GM12878 (cell line): ENCODE measurements at regions not wholly inside any gene's neighbourhood (a gene's known extent, or its start where the extent isn't known, plus 50 kb on each side); places are given as distances from the start of the nearest gene placed in this dataset.
A peak's percentile ranks its signal among the peaks of the same experiment; 100 is the strongest.

ENCODE experiments used
- ATAC-seq: fragments of 200-7000 bp; cut with Tn5 transposase; 3 replicates; pipeline ENCODE4 v1.9.1; 2020; ENCODE audit warnings: mild to moderate bottlenecking, moderate library complexity
- BruUV-seq: library from RNA; stranded (reverse); fragments of 400-500 nt; replicated peaks from 2 replicates; lab custom pipeline; 2021; lab: Mats Ljungman, UMichigan
- CTCF ChIA-PET: fragments of 300-600 bp; sonication (Branson Sonifier 250); formaldehyde crosslinking; extraction: SDS; loops from one replicate; lab custom pipeline; 2021; ENCODE audit warnings: inconsistent platforms; lab: Yijun Ruan, JAX
- POLR2A ChIA-PET: fragments of 350-600 bp; formaldehyde crosslinking; extraction: SDS; loops from one replicate; lab custom pipeline; 2021; ENCODE audit warnings: inconsistent platforms; lab: Charles Lee
- RAD21 ChIA-PET: fragments of 300-600 bp; sonication (Branson Sonifier 250); formaldehyde crosslinking; loops from one replicate; lab custom pipeline; 2023; ENCODE audit warnings: antibody characterized with exemption; ENCODE audit not compliant: unreplicated experiment; lab: Charles Lee
- SMC1A ChIA-PET: fragments of 300-600 bp; sonication (Branson Sonifier 250); formaldehyde crosslinking; loops from one replicate; lab custom pipeline; 2023; ENCODE audit not compliant: unreplicated experiment, uncharacterized antibody; lab: Charles Lee
- DNase-seq: peaks from one replicate; pipeline ENCODE4 v3.0.0-alpha.2; 2011; ENCODE audit warnings: low read depth, low spot score
- FAIRE-seq: peaks from 3 replicates; lab custom pipeline; 2011; peaks lifted over from hg19 to GRCh38; lab: Jason Lieb, UNC
- H2AFZ ChIP-seq: 2 replicates; pipeline ENCODE4 v1.6.0; 2011; ENCODE audit warnings: low read depth, low read length, control low read depth; ENCODE audit not compliant: control insufficient read depth
- H3K27ac ChIP-seq: 2 replicates; pipeline ENCODE4 v1.5.1; 2011; ENCODE audit warnings: control low read depth; ENCODE audit not compliant: control insufficient read depth, insufficient read depth
- H3K27me3 ChIP-seq, 2 experiments: replicated peaks in 1 of 2; 2 replicates each; pipeline versions ENCODE4 v1.6.0 to v1.6.1; 2011; ENCODE audit warnings: low read length in 1 of 2; ENCODE audit not compliant: control insufficient read depth in 2 of 2, insufficient read depth in 2 of 2
- H3K36me3 ChIP-seq, 2 experiments: 2 replicates each; pipeline ENCODE4 v1.5.1; 2011; ENCODE audit warnings: low read length in 1 of 2; ENCODE audit not compliant: control insufficient read depth in 2 of 2, insufficient read depth in 2 of 2
- H3K4me1 ChIP-seq: 2 replicates; pipeline ENCODE4 v1.6.1; 2011; ENCODE audit warnings: mild to moderate bottlenecking, low read length, moderate library complexity, mixed read lengths; ENCODE audit not compliant: control insufficient read depth, insufficient read depth
- H3K4me2 ChIP-seq: 2 replicates; pipeline ENCODE4 v1.6.0; 2011; ENCODE audit warnings: control low read depth; ENCODE audit not compliant: control insufficient read depth, insufficient read depth
- H3K4me3 ChIP-seq: fragments of 200-600 bp; sonication (generic); 2 replicates; pipeline ENCODE4 v1.5.1; 2016
- H3K79me2 ChIP-seq: 2 replicates; pipeline ENCODE4 v1.6.0; 2011; ENCODE audit warnings: low read length; ENCODE audit not compliant: control insufficient read depth, insufficient read depth
- H3K9ac ChIP-seq: 2 replicates; pipeline ENCODE4 v1.8.0; 2011; ENCODE audit warnings: low read length, control low read depth, mixed read lengths; ENCODE audit not compliant: control insufficient read depth, insufficient read depth
- H3K9me3 ChIP-seq: replicated peaks from 3 replicates; pipeline ENCODE4 v1.5.1; 2011; ENCODE audit warnings: mild to moderate bottlenecking, low read length; ENCODE audit not compliant: control insufficient read depth, insufficient read depth
- H4K20me1 ChIP-seq: 2 replicates; pipeline ENCODE4 v1.6.0; 2011; ENCODE audit not compliant: control insufficient read depth, insufficient read depth
- CEBPB ChIP-seq, 2 experiments: fragments of 150-350 bp in 1 of 2; IDR thresholded peaks; 2 replicates each; pipeline ENCODE4 v1.6.1; 2012 to 2014; ENCODE audit warnings: low read depth in 2 of 2, low read length in 2 of 2, borderline replicate concordance in 1 of 2, inconsistent platforms in 1 of 2
- CHD1 ChIP-seq: IDR thresholded peaks from 2 replicates; pipeline ENCODE4 v1.6.1; 2012; ENCODE audit warnings: low read depth, low read length, improper control_type of control experiment
- CHD2 ChIP-seq: IDR thresholded peaks from 2 replicates; pipeline ENCODE4 v1.6.1; 2011; ENCODE audit warnings: low read depth, low read length, improper control_type of control experiment, borderline replicate concordance
- DPF2 ChIP-seq: fragments of 450-650 bp; IDR thresholded peaks from 2 replicates; pipeline ENCODE4 v1.6.1; 2017; ENCODE audit warnings: mild to moderate bottlenecking
- IRF3 ChIP-seq: fragments of 450-650 bp; IDR thresholded peaks from 2 replicates; pipeline ENCODE4 v1.6.1; 2014; ENCODE audit warnings: mild to moderate bottlenecking
- MEF2B ChIP-seq: fragments of 450-650 bp; IDR thresholded peaks from 2 replicates; pipeline ENCODE4 v1.6.1; 2018; ENCODE audit warnings: mild to moderate bottlenecking, moderate library complexity; ENCODE audit not compliant: partially characterized antibody, poor library complexity, severe bottlenecking
- MTA2 ChIP-seq: fragments of 450-650 bp; IDR thresholded peaks from 2 replicates; pipeline ENCODE4 v1.6.1; 2016; ENCODE audit warnings: low read depth, mild to moderate bottlenecking, moderate library complexity
- NR2C2 ChIP-seq: IDR thresholded peaks from 2 replicates; pipeline ENCODE4 v1.6.1; 2011; ENCODE audit warnings: borderline replicate concordance, low read depth; ENCODE audit not compliant: control insufficient read depth, insufficient read length
- NR2F1 ChIP-seq: fragments of 450-650 bp; conservative IDR thresholded peaks from 2 replicates; pipeline ENCODE4 v1.6.1; 2017; ENCODE audit warnings: mild to moderate bottlenecking
- NRF1 ChIP-seq: conservative IDR thresholded peaks from 2 replicates; pipeline ENCODE4 v1.6.1; 2011; ENCODE audit warnings: mild to moderate bottlenecking, low read depth, low read length, improper control_type of control experiment
- PKNOX1 ChIP-seq: fragments of 450-650 bp; IDR thresholded peaks from 2 replicates; pipeline ENCODE4 v1.6.1; 2016; ENCODE audit warnings: mild to moderate bottlenecking
- RAD21 ChIP-seq: IDR thresholded peaks from 2 replicates; pipeline ENCODE4 v1.6.1; 2011; ENCODE audit warnings: mild to moderate bottlenecking, low read depth, low read length, moderate library complexity; ENCODE audit not compliant: insufficient read depth
- SPI1 ChIP-seq: IDR thresholded peaks from 2 replicates; pipeline ENCODE4 v1.6.1; 2011; ENCODE audit warnings: low read depth, mild to moderate bottlenecking, low read length, moderate library complexity, borderline replicate concordance; ENCODE audit not compliant: insufficient read depth
- USF1 ChIP-seq: IDR thresholded peaks from 2 replicates; pipeline ENCODE4 v1.6.1; 2011; ENCODE audit warnings: borderline replicate concordance, low read depth, mild to moderate bottlenecking, moderate library complexity, mixed read lengths, low read length; ENCODE audit not compliant: insufficient read depth; ENCODE audit errors: extremely low read length
- ZNF622 ChIP-seq: fragments of 450-650 bp; IDR thresholded peaks from 2 replicates; pipeline ENCODE4 v1.6.1; 2017; ENCODE audit warnings: mild to moderate bottlenecking, inconsistent platforms
- WGBS: methylation state at CpG from one replicate; pipeline ENCODE4 v1.1.6; 2016; ENCODE audit warnings: low lambda C conversion rate; ENCODE audit not compliant: insufficient replicate concordance, insufficient coverage; ENCODE audit errors: missing lambda C conversion rate; 5-methylcytosine and 5-hydroxymethylcytosine counted together
- in situ Hi-C: fragments of 300-500 bp; cut with MboI; formaldehyde crosslinking; loops from 9 replicates; pipeline ENCODE4 v1.14.3; 2018; ENCODE audit warnings: mixed read lengths
- intact Hi-C: fragments of 100-400 bp; cut with micrococcal nuclease; formaldehyde crosslinking; loops from one replicate; pipeline ENCODE4 v1.14.2; 2022; ENCODE audit not compliant: unreplicated experiment
- TF ChIP-seq, protein P1 (sequence below): IDR thresholded peaks from 2 replicates; pipeline ENCODE4 v1.6.1; 2011; ENCODE audit warnings: borderline replicate concordance, low read depth, mild to moderate bottlenecking, moderate library complexity, low read length; ENCODE audit not compliant: insufficient read depth, poor library complexity, severe bottlenecking
- TF ChIP-seq, protein P2 (sequence below): IDR thresholded peaks from 2 replicates; pipeline ENCODE4 v1.6.1; 2011; ENCODE audit warnings: low read depth, low read length, improper control_type of control experiment, borderline replicate concordance

- Histone ChIP-seq H3K9ac (no peak overlapping the region), H3K79me2 (no peaks in the 10 kb centered on the region), H4K20me1 (no peaks in the 10 kb centered on the region), H3K4me2 (peak overlapping the region; percentile 74), H3K27me3 (no peaks in the 10 kb centered on the region), H2AFZ (no peak overlapping the region), H3K27ac (no peak overlapping the region), H3K9me3 (no peaks in the 10 kb centered on the region; the same call in 2 of the 3 replicates), H3K4me1 (peaks cover 17% of the 10 kb centered on the region), H3K36me3 (no peaks in the 10 kb centered on the region), H3K4me3 (no peak overlapping the region)
- no peak for DNase-seq
- SMC1A ChIA-PET = interaction anchor here (1.1 kb wide), 1 partner anchor 13 kb away, joined by 3 read pairs; no protein-coding TSS in a partner anchor
- CTCF ChIA-PET = interaction anchor here (0.8 kb wide), 1 partner anchor 16 kb away, joined by 3 read pairs; no protein-coding TSS in a partner anchor
- RAD21 ChIA-PET = interaction anchor here (0.9 kb wide), 1 partner anchor 11 kb away, joined by 5 read pairs; no protein-coding TSS in a partner anchor
- intact Hi-C loops (loop anchor here (10.0 kb wide), 1 partner anchor 1166 kb away; no protein-coding TSS in a partner anchor), in situ Hi-C loops (no loop called here)
- POLR2A ChIA-PET = no interaction called here
- WGBS = 19% methylated on average over 3 of the region's 3 CpGs
- ATAC-seq = peak; percentile 68
- FAIRE-seq = no peak
- no TSS peak for BruUV-seq
- TF ChIP-seq NR2C2 (no peak), ZNF622 (no peak), MTA2 (peak; percentile 83), MEF2B (peak; percentile 73), PKNOX1 (no peak), DPF2 (0 out of 2 replicates have a peak, but pooled peaks have one; percentile 40), NR2F1 (no peak), CHD1 (no peak), NRF1 (no peak), CEBPB (IDR thresholded peaks at IDR 0.05; ENCODE audit: borderline replicate concordance in 1 of 2, low read depth in 2 of 2, low read length in 2 of 2) (no peak), USF1 (no peak), RAD21 (no peak), CHD2 (0 out of 2 replicates have a peak, but pooled peaks have one; percentile 24), IRF3 (no peak), SPI1 (peak; percentile 82)
- TF ChIP-seq, protein P1, sequence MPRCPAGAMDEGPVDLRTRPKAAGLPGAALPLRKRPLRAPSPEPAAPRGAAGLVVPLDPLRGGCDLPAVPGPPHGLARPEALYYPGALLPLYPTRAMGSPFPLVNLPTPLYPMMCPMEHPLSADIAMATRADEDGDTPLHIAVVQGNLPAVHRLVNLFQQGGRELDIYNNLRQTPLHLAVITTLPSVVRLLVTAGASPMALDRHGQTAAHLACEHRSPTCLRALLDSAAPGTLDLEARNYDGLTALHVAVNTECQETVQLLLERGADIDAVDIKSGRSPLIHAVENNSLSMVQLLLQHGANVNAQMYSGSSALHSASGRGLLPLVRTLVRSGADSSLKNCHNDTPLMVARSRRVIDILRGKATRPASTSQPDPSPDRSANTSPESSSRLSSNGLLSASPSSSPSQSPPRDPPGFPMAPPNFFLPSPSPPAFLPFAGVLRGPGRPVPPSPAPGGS = no peak
- TF ChIP-seq, protein P2, sequence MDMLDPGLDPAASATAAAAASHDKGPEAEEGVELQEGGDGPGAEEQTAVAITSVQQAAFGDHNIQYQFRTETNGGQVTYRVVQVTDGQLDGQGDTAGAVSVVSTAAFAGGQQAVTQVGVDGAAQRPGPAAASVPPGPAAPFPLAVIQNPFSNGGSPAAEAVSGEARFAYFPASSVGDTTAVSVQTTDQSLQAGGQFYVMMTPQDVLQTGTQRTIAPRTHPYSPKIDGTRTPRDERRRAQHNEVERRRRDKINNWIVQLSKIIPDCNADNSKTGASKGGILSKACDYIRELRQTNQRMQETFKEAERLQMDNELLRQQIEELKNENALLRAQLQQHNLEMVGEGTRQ = no peak
Measured at GRCh38 chr1:80640978-80641377, 1159.8 kb upstream of the ADGRL2 start.
